Right renal pelvis (tissue), 4 donors: ENCODE measurements at regions not wholly inside any gene's neighbourhood (a gene's known extent, or its start where the extent isn't known, plus 50 kb on each side); places are given as distances from the start of the nearest gene placed in this dataset.
"Not testable (repeated sequence)": the region's sequence is repeated elsewhere in the genome, so short reads cannot be mapped to it uniquely, and the experiment has no call there.

Experiments
- DNase-seq, 4 donors: peaks; one replicate each; pipeline ENCODE4 v3.0.0-alpha.2; 2013; ENCODE audit warnings: low read depth in 4 of 4, low spot score in 3 of 4, missing footprints in 1 of 4

GRCh38 chr9:100794738-100795269 is 216.9 kb downstream of the CAVIN4 start:
- DNase-seq: no peak

- no peak for DNase-seq
Observed at GRCh38 chr9:100803956-100804355, 224.6 kb upstream of the PLPPR1 start.

GRCh38 chr9:100811643-100812042 is 216.9 kb upstream of the PLPPR1 start:
- DNase-seq: no peak

- DNase-seq: no peak
Observed at GRCh38 chr9:100813871-100814270, 214.7 kb upstream of the PLPPR1 start.

- DNase-seq: no peak
Observed at GRCh38 chr9:100819980-100820379, 208.5 kb upstream of the PLPPR1 start.

- DNase-seq: not testable (repeated sequence)
Observed at GRCh38 chr9:100833035-100833434, 195.5 kb upstream of the PLPPR1 start.

- DNase-seq: no peak
Observed at GRCh38 chr9:100838857-100839256, 189.7 kb upstream of the PLPPR1 start.

GRCh38 chr9:100848726-100849125 is 179.8 kb upstream of the PLPPR1 start:
- no peak for DNase-seq

GRCh38 chr9:100852088-100852487 is 176.4 kb upstream of the PLPPR1 start:
- no peak for DNase-seq

GRCh38 chr9:100856238-100856637 is 172.3 kb upstream of the PLPPR1 start:
- DNase-seq: no peak

GRCh38 chr9:100865111-100865510 is 163.4 kb upstream of the PLPPR1 start:
- no peak for DNase-seq

- no peak for DNase-seq
Observed at GRCh38 chr9:100865648-100866047, 162.9 kb upstream of the PLPPR1 start.

- no peak for DNase-seq
Observed at GRCh38 chr9:100869326-100869725, 159.2 kb upstream of the PLPPR1 start.

- DNase-seq: no peak
Observed at GRCh38 chr9:100879884-100880283, 148.6 kb upstream of the PLPPR1 start.

GRCh38 chr9:100880284-100880683 is 148.2 kb upstream of the PLPPR1 start:
- no peak for DNase-seq

- no peak for DNase-seq
Observed at GRCh38 chr9:100884518-100884917, 144.0 kb upstream of the PLPPR1 start.

GRCh38 chr9:100890321-100890720 is 138.2 kb upstream of the PLPPR1 start:
- no peak for DNase-seq

- DNase-seq: no peak
Observed at GRCh38 chr9:100911273-100911672, 117.3 kb upstream of the PLPPR1 start.

GRCh38 chr9:100913257-100913656 is 115.3 kb upstream of the PLPPR1 start:
- no peak for DNase-seq

GRCh38 chr9:100914266-100914665 is 114.3 kb upstream of the PLPPR1 start:
- no peak for DNase-seq

GRCh38 chr9:100919506-100919905 is 109.0 kb upstream of the PLPPR1 start:
- no peak for DNase-seq

GRCh38 chr9:100926366-100926765 is 102.2 kb upstream of the PLPPR1 start:
- DNase-seq: no peak

GRCh38 chr9:100927763-100928162 is 100.8 kb upstream of the PLPPR1 start:
- no peak for DNase-seq
